Gastroesophageal sphincter (tissue), 2 donors: ENCODE measurements at regions not wholly inside any gene's neighbourhood (a gene's known extent, or its start where the extent isn't known, plus 50 kb on each side); places are given as distances from the start of the nearest gene placed in this dataset.

ENCODE experiments used
- POLR2A ChIP-seq, 2 donors: fragments of 450-650 bp; IDR thresholded peaks; one replicate each; pipeline ENCODE4 v1.6.1; 2017; ENCODE audit warnings: antibody characterized with exemption in 2 of 2, mild to moderate bottlenecking in 2 of 2, moderate library complexity in 1 of 2
- POLR2AphosphoS5 ChIP-seq: sonication (generic); formaldehyde crosslinking; IDR thresholded peaks from one replicate; pipeline ENCODE4 v1.6.1; 2017; ENCODE audit warnings: antibody characterized with exemption

GRCh38 chr12:88360343-88360742 is 218.2 kb downstream of the TMTC3 start:
- TF ChIP-seq POLR2A (IDR thresholded peaks at IDR 0.05) (no peak), POLR2AphosphoS5 (no peak)
